Mammary epithelial cell (primary cell): ENCODE measurements at regions not wholly inside any gene's neighbourhood (a gene's known extent, or its start where the extent isn't known, plus 50 kb on each side); places are given as distances from the start of the nearest gene placed in this dataset.

ENCODE experiments used
- CTCF ChIP-seq, 2 donors: IDR thresholded peaks in 1 of 2; conservative IDR thresholded peaks in 1 of 2; 2 replicates each; pipeline ENCODE4 v1.5.1; 2011 to 2012; ENCODE audit warnings: inconsistent platforms in 2 of 2, low read length in 2 of 2, mild to moderate bottlenecking in 2 of 2, control low read depth in 1 of 2, low read depth in 1 of 2; ENCODE audit not compliant: insufficient read depth in 1 of 2; ENCODE audit errors: extremely low read depth in 1 of 2
- EZH2 ChIP-seq: IDR thresholded peaks from 2 replicates; pipeline ENCODE4 v1.6.1; 2012; ENCODE audit warnings: low read length, inconsistent platforms, borderline replicate concordance

GRCh38 chr10:36547965-36548364 is 577.4 kb upstream of the ANKRD30A start:
- TF ChIP-seq CTCF (conservative IDR thresholded peaks at IDR 0.05 in 1 of 2, IDR thresholded peaks at IDR 0.05 in 1 of 2; ENCODE audit: extremely low read depth in 1 of 2, insufficient read depth in 1 of 2, low read depth in 1 of 2, low read length in 2 of 2) (no peak), EZH2 (no peak)
